ENCODE measurements at regions not wholly inside any gene's neighbourhood (a gene's known extent, or its start where the extent isn't known, plus 50 kb on each side); places are given as distances from the start of the nearest gene placed in this dataset.

DNA sequence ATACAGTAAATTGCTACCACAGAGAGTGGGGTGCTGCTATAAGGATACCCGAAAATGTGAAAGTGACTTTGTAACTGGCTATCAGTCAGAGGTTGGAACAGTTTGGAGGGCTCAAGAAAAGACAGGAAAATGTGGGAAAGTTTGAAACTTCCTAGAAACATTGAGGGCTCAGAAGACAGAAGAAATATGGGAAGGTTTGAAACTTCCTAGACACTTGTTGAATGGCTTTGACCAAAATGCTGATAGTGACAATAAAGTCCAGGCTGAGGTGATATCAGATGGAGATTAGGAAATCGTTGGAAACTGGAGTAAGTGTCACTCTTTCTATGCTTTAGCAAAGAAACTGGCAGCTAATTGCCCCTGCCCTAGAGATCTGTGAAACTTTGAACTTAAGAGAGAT is 1158.6 kb upstream of the CDH6 start:
- no peaks in the 10 kb centered on the region for H3K36me3 ChIP-seq (ENCODE audit: control insufficient read depth in 3 of 3, insufficient read depth in 3 of 3, low read length in 3 of 3)

GRCh38 chr5:30030101-30030500 is 1163.4 kb upstream of the CDH6 start:
- no peaks in the 10 kb centered on the region for H3K27me3 ChIP-seq (ENCODE audit: control insufficient read depth in 3 of 3, insufficient read depth in 3 of 3, low read length in 3 of 3)
- H3K4me1 ChIP-seq (ENCODE audit: control insufficient read depth in 3 of 3, insufficient read depth in 3 of 3, low read length in 3 of 3), result no peaks in the 10 kb centered on the region
- no peak overlapping the region for H3K4me3 ChIP-seq (ENCODE audit: low read length in 3 of 3)
- H3K36me3 ChIP-seq (ENCODE audit: control insufficient read depth in 3 of 3, insufficient read depth in 3 of 3, low read length in 3 of 3), result no peaks in the 10 kb centered on the region
- no peak overlapping the region for H3K27ac ChIP-seq (ENCODE audit: low read depth, low read length)
- no peak overlapping the region for H3K9ac ChIP-seq (ENCODE audit: low read depth in 1 of 3, low read length in 3 of 3)
- H3K9me3 ChIP-seq (ENCODE audit: control insufficient read depth in 3 of 3, low read length in 3 of 3), result no peaks in the 10 kb centered on the region

More for the DNA sequence above, 1158.6 kb upstream of the CDH6 start:
- H3K27ac ChIP-seq (ENCODE audit: low read depth, low read length), result no peak overlapping the region
- no peaks in the 10 kb centered on the region for H3K27me3 ChIP-seq (ENCODE audit: control insufficient read depth in 3 of 3, insufficient read depth in 3 of 3, low read length in 3 of 3)
- H3K4me3 ChIP-seq (ENCODE audit: low read length in 3 of 3), result no peak overlapping the region
- H3K4me1 ChIP-seq (ENCODE audit: control insufficient read depth in 3 of 3, insufficient read depth in 3 of 3, low read length in 3 of 3), result no peaks in the 10 kb centered on the region
- no peaks in the 10 kb centered on the region for H3K9me3 ChIP-seq (ENCODE audit: control insufficient read depth in 3 of 3, low read length in 3 of 3)
- no peak overlapping the region for H3K9ac ChIP-seq (ENCODE audit: low read depth in 1 of 3, low read length in 3 of 3)

DNA sequence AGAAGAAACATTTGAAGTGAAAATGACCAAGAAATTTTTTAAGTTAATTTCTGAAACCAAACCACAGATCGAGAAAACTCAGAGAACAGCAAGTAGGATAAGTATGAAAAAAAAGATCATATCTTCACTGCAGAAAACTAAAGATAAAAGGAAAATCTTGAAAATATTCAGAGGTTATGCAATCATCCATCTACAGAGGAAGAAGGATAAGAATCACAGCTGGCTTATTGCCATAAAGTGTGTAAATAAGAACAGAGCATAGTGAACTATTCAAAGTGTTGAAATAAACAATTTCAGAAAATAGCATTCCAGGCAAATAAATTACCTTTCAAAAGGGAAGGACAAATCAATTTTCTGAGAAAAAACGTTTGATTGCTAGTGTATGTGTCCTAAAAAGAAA is 1191.7 kb upstream of the CDH6 start:
- Histone ChIP-seq H3K27ac (ENCODE audit: low read depth, low read length) (no peak overlapping the region), H3K9me3 (ENCODE audit: control insufficient read depth in 3 of 3, low read length in 3 of 3) (no peaks in the 10 kb centered on the region), H3K36me3 (ENCODE audit: control insufficient read depth in 3 of 3, insufficient read depth in 3 of 3, low read length in 3 of 3) (no peaks in the 10 kb centered on the region), H3K4me1 (ENCODE audit: control insufficient read depth in 3 of 3, insufficient read depth in 3 of 3, low read length in 3 of 3) (no peaks in the 10 kb centered on the region), H3K9ac (ENCODE audit: low read depth in 1 of 3, low read length in 3 of 3) (no peak overlapping the region), H3K4me3 (ENCODE audit: low read length in 3 of 3) (no peak overlapping the region), H3K27me3 (ENCODE audit: control insufficient read depth in 3 of 3, insufficient read depth in 3 of 3, low read length in 3 of 3) (no peaks in the 10 kb centered on the region)

DNA sequence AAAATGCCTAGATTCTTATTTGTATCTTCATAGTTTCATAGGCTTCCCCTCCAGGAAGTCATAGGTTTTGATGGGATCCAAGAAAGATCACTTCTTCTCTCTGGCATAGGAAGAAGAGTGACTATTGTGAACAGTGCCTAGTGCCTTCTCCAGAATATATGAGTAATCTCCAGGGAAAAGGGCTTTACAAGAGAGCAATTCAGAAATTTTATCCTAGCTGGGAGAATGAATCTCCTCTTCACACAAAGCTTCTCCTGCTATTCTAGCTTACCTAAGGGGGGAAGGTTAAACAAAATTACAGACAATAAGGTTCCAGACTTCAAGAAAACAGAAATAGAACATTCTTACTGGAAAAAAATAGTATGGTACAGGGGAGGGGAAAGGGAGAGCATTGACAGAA is 1193.3 kb upstream of the CDH6 start:
- H3K27ac ChIP-seq (ENCODE audit: low read depth, low read length), result no peak overlapping the region
- no peaks in the 10 kb centered on the region for H3K27me3 ChIP-seq (ENCODE audit: control insufficient read depth in 3 of 3, insufficient read depth in 3 of 3, low read length in 3 of 3)
- H3K9me3 ChIP-seq (ENCODE audit: control insufficient read depth in 3 of 3, low read length in 3 of 3), result no peaks in the 10 kb centered on the region
- H3K4me3 ChIP-seq (ENCODE audit: low read length in 3 of 3), result no peak overlapping the region
- no peaks in the 10 kb centered on the region for H3K4me1 ChIP-seq (ENCODE audit: control insufficient read depth in 3 of 3, insufficient read depth in 3 of 3, low read length in 3 of 3)
- H3K36me3 ChIP-seq (ENCODE audit: control insufficient read depth in 3 of 3, insufficient read depth in 3 of 3, low read length in 3 of 3), result no peaks in the 10 kb centered on the region
- H3K9ac ChIP-seq (ENCODE audit: low read depth in 1 of 3, low read length in 3 of 3), result no peak overlapping the region

GRCh38 chr5:29995154-29995553 is 1198.3 kb upstream of the CDH6 start:
- H3K9ac ChIP-seq (ENCODE audit: low read depth in 1 of 3, low read length in 3 of 3), result no peak overlapping the region
- no peaks in the 10 kb centered on the region for H3K4me1 ChIP-seq (ENCODE audit: control insufficient read depth in 3 of 3, insufficient read depth in 3 of 3, low read length in 3 of 3)
- no peak overlapping the region for H3K4me3 ChIP-seq (ENCODE audit: low read length in 3 of 3)
- no peaks in the 10 kb centered on the region for H3K36me3 ChIP-seq (ENCODE audit: control insufficient read depth in 3 of 3, insufficient read depth in 3 of 3, low read length in 3 of 3)
- H3K9me3 ChIP-seq (ENCODE audit: control insufficient read depth in 3 of 3, low read length in 3 of 3), result no peaks in the 10 kb centered on the region
- no peak overlapping the region for H3K27ac ChIP-seq (ENCODE audit: low read depth, low read length)
- H3K27me3 ChIP-seq (ENCODE audit: control insufficient read depth in 3 of 3, insufficient read depth in 3 of 3, low read length in 3 of 3), result no peaks in the 10 kb centered on the region

DNA sequence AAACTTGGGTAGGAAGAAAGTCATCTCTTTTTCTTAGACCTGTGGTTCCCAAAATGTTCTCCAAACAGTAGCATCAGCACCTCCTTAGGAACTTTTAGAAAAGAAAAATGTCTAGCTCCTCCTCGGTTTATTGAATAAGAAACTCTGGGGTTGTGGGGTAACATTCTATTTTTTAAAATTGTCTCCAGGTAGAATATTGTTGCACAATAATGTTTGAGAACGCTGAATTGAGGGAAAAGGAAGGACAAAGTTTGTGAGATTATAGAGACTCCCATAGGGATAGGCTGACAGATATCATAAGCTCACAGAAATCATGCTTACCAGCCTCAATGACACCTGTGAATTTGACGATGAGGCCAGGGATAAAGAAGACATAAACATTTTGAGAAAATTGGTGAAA is 1199.0 kb upstream of the CDH6 start:
- Histone ChIP-seq H3K36me3 (ENCODE audit: control insufficient read depth in 3 of 3, insufficient read depth in 3 of 3, low read length in 3 of 3) (no peaks in the 10 kb centered on the region), H3K4me3 (ENCODE audit: low read length in 3 of 3) (no peak overlapping the region), H3K27ac (ENCODE audit: low read depth, low read length) (no peak overlapping the region), H3K9ac (ENCODE audit: low read depth in 1 of 3, low read length in 3 of 3) (no peak overlapping the region), H3K9me3 (ENCODE audit: control insufficient read depth in 3 of 3, low read length in 3 of 3) (no peaks in the 10 kb centered on the region), H3K4me1 (ENCODE audit: control insufficient read depth in 3 of 3, insufficient read depth in 3 of 3, low read length in 3 of 3) (no peaks in the 10 kb centered on the region), H3K27me3 (ENCODE audit: control insufficient read depth in 3 of 3, insufficient read depth in 3 of 3, low read length in 3 of 3) (no peaks in the 10 kb centered on the region)

DNA sequence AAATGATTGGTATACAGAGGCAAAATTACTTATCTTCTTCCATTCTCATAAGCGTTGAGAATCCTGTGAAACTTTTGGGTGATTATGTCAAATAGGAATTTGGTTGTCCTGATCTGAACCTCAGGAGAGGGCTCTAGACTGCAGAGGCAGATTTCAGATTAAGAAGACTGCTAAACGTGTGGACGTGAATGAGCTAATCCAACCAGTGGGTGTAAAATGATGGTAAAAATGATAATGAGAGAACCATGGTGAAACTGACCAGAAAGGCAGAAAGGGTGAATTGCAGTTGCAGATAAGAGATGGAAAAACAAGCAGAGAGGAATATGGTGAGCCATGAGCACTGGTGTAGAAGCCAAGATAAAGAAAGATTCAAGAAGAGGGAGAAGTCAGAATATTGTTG is 1200.2 kb upstream of the CDH6 start:
- Histone ChIP-seq H3K4me1 (ENCODE audit: control insufficient read depth in 3 of 3, insufficient read depth in 3 of 3, low read length in 3 of 3) (no peaks in the 10 kb centered on the region), H3K9ac (ENCODE audit: low read depth in 1 of 3, low read length in 3 of 3) (no peak overlapping the region), H3K36me3 (ENCODE audit: control insufficient read depth in 3 of 3, insufficient read depth in 3 of 3, low read length in 3 of 3) (no peaks in the 10 kb centered on the region), H3K9me3 (ENCODE audit: control insufficient read depth in 3 of 3, low read length in 3 of 3) (no peaks in the 10 kb centered on the region), H3K27ac (ENCODE audit: low read depth, low read length) (no peak overlapping the region), H3K27me3 (ENCODE audit: control insufficient read depth in 3 of 3, insufficient read depth in 3 of 3, low read length in 3 of 3) (no peaks in the 10 kb centered on the region), H3K4me3 (ENCODE audit: low read length in 3 of 3) (no peak overlapping the region)

DNA sequence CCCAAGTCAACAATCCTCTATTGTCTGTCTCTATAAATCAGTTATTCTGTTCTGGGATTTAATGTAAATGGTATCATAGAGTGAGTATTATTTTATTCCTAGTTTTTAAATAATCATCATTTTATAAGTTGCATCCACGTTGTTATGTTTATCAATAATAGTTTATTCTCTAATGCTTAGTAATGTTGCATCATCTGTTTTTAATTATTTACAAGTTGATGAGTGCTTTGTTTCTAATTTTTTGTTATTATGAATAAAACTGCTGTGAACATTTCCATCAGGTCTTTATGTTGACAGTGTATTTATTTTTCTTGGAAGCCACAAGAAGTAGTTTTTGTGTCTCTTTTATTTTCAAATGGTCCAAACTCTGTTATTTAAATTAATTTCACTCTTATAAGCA is 1201.2 kb upstream of the CDH6 start:
- Histone ChIP-seq H3K9me3 (ENCODE audit: control insufficient read depth in 3 of 3, low read length in 3 of 3) (no peaks in the 10 kb centered on the region), H3K4me1 (ENCODE audit: control insufficient read depth in 3 of 3, insufficient read depth in 3 of 3, low read length in 3 of 3) (no peaks in the 10 kb centered on the region), H3K9ac (ENCODE audit: low read depth in 1 of 3, low read length in 3 of 3) (no peak overlapping the region), H3K27me3 (ENCODE audit: control insufficient read depth in 3 of 3, insufficient read depth in 3 of 3, low read length in 3 of 3) (no peaks in the 10 kb centered on the region), H3K36me3 (ENCODE audit: control insufficient read depth in 3 of 3, insufficient read depth in 3 of 3, low read length in 3 of 3) (no peaks in the 10 kb centered on the region), H3K27ac (ENCODE audit: low read depth, low read length) (no peak overlapping the region), H3K4me3 (ENCODE audit: low read length in 3 of 3) (no peak overlapping the region)

DNA sequence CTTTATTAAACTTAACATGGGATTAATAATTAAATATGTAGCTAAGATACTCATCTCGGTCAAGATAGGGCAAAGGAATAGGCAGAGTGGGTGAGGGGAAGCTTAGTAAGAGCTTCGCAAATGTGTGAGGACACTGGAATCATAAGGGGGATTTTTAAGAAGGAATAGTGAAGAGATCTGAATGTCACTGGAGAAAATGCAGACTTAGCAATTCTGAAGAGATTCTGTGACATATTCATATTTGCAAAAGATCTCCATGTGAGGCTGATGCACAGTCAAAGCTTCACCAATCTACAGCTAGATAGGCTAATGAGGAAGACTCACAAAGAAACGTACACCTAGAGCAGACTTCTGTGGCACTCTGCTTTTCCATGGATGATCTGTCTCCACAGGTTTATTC is 1202.8 kb upstream of the CDH6 start:
- H3K27ac ChIP-seq (ENCODE audit: low read depth, low read length), result no peak overlapping the region
- H3K9ac ChIP-seq (ENCODE audit: low read depth in 1 of 3, low read length in 3 of 3), result no peak overlapping the region
- no peaks in the 10 kb centered on the region for H3K36me3 ChIP-seq (ENCODE audit: control insufficient read depth in 3 of 3, insufficient read depth in 3 of 3, low read length in 3 of 3)
- H3K9me3 ChIP-seq (ENCODE audit: control insufficient read depth in 3 of 3, low read length in 3 of 3), result no peaks in the 10 kb centered on the region
- no peaks in the 10 kb centered on the region for H3K4me1 ChIP-seq (ENCODE audit: control insufficient read depth in 3 of 3, insufficient read depth in 3 of 3, low read length in 3 of 3)
- H3K27me3 ChIP-seq (ENCODE audit: control insufficient read depth in 3 of 3, insufficient read depth in 3 of 3, low read length in 3 of 3), result no peaks in the 10 kb centered on the region
- H3K4me3 ChIP-seq (ENCODE audit: low read length in 3 of 3), result no peak overlapping the region

- no peaks in the 10 kb centered on the region for H3K27me3 ChIP-seq (ENCODE audit: control insufficient read depth in 3 of 3, insufficient read depth in 3 of 3, low read length in 3 of 3)
- H3K9ac ChIP-seq (ENCODE audit: low read depth in 1 of 3, low read length in 3 of 3), result no peak overlapping the region
- no peaks in the 10 kb centered on the region for H3K36me3 ChIP-seq (ENCODE audit: control insufficient read depth in 3 of 3, insufficient read depth in 3 of 3, low read length in 3 of 3)
- no peak overlapping the region for H3K27ac ChIP-seq (ENCODE audit: low read depth, low read length)
- H3K4me1 ChIP-seq (ENCODE audit: control insufficient read depth in 3 of 3, insufficient read depth in 3 of 3, low read length in 3 of 3), result no peaks in the 10 kb centered on the region
- no peak overlapping the region for H3K4me3 ChIP-seq (ENCODE audit: low read length in 3 of 3)
- H3K9me3 ChIP-seq (ENCODE audit: control insufficient read depth in 3 of 3, low read length in 3 of 3), result no peaks in the 10 kb centered on the region
These were observed 1209.3 kb upstream of the CDH6 start for GRCh38 chr5:29984156-29984540.

- Histone ChIP-seq H3K36me3 (ENCODE audit: control insufficient read depth in 3 of 3, insufficient read depth in 3 of 3, low read length in 3 of 3) (no peaks in the 10 kb centered on the region), H3K9ac (ENCODE audit: low read depth in 1 of 3, low read length in 3 of 3) (no peak overlapping the region), H3K9me3 (ENCODE audit: control insufficient read depth in 3 of 3, low read length in 3 of 3) (no peaks in the 10 kb centered on the region), H3K4me3 (ENCODE audit: low read length in 3 of 3) (no peak overlapping the region), H3K27me3 (ENCODE audit: control insufficient read depth in 3 of 3, insufficient read depth in 3 of 3, low read length in 3 of 3) (no peaks in the 10 kb centered on the region), H3K4me1 (ENCODE audit: control insufficient read depth in 3 of 3, insufficient read depth in 3 of 3, low read length in 3 of 3) (no peaks in the 10 kb centered on the region), H3K27ac (ENCODE audit: low read depth, low read length) (no peak overlapping the region)
These were observed 1209.8 kb upstream of the CDH6 start for GRCh38 chr5:29983528-29984155.

Data from skeletal muscle tissue (tissue), 3 donors.